ENCODE measurements at regions not wholly inside any gene's neighbourhood (a gene's known extent, or its start where the extent isn't known, plus 50 kb on each side); places are given as distances from the start of the nearest gene placed in this dataset.

GRCh38 chr4:110266136-110266535 lies 67.7 kb upstream of the ELOVL6 start (continued):
- no peak for TF ChIP-seq ZBTB40 (IDR thresholded peaks at IDR 0.05)
- no peak for TF ChIP-seq ZBTB40 (CRISPR knock-in tag; IDR thresholded peaks at IDR 0.05)
- TF ChIP-seq KLF13 (CRISPR knock-in tag; IDR thresholded peaks at IDR 0.05): no peak

GRCh38 chr4:110265001-110265400 lies 66.6 kb upstream of the ELOVL6 start:
- Histone ChIP-seq H3K79me2 (ENCODE audit: insufficient read depth, low read length) (no peaks in the 10 kb centered on the region), H3K27me3 (ENCODE audit: control insufficient read depth in 1 of 2, insufficient read depth in 2 of 2, low read length in 2 of 2) (no peaks in the 10 kb centered on the region), H3K9me3 (ENCODE audit: low read length) (no peaks in the 10 kb centered on the region), H3K27ac (ENCODE audit: extremely low read length, insufficient read depth, low read length) (no peak overlapping the region), H2AFZ (ENCODE audit: low read length) (no peak overlapping the region), H3K9ac (ENCODE audit: insufficient read depth, low read depth, low read length) (no peak overlapping the region), H3K4me1 (ENCODE audit: insufficient read depth, low read length) (no peaks in the 10 kb centered on the region), H3K4me2 (ENCODE audit: low read depth, low read length) (no peak overlapping the region), H3K36me3 (replicated peaks in 1 of 2; ENCODE audit: control insufficient read depth in 1 of 2, insufficient read depth in 2 of 2, low read length in 2 of 2) (no peaks in the 10 kb centered on the region), H3K4me3 (replicated peaks in 1 of 3; ENCODE audit: insufficient read depth in 1 of 3, low read depth in 2 of 3, low read length in 3 of 3) (no peak overlapping the region), H4K20me1 (ENCODE audit: insufficient read depth, low read length) (no peaks in the 10 kb centered on the region)
- ATAC-seq (no peak), FAIRE-seq (no peak), DNase-seq (ENCODE audit: low spot score) (no peak)
- intact Hi-C loops (cut with micrococcal nuclease; ENCODE audit: unreplicated experiment) (no loop called here), in situ Hi-C loops (cut with HindIII; ENCODE audit: extremely low pct_ligation_motif_present, low pct_unique_long_range_greater_than_20kb) (no loop called here)
- POLR2A ChIA-PET: no interaction called here
- TF ChIP-seq ZNF710 (CRISPR knock-in tag; IDR thresholded peaks at IDR 0.05; ENCODE audit: borderline replicate concordance) (no peak), ARID5B (CRISPR knock-in tag; IDR thresholded peaks at IDR 0.05) (no peak)
- CTCF ChIA-PET (ENCODE audit: low intra/inter-chr PET ratio, low total read pairs): no interaction called here
- no TSS peak for BruUV-seq (replicated peaks)
- 70% methylated on average over 5 of the region's 5 CpGs for whole genome bisulfite sequencing (ENCODE audit: low lambda C conversion rate)

Measured in HepG2 (cell line).